ENCODE measurements at regions not wholly inside any gene's neighbourhood (a gene's known extent, or its start where the extent isn't known, plus 50 kb on each side); places are given as distances from the start of the nearest gene placed in this dataset.

DNA sequence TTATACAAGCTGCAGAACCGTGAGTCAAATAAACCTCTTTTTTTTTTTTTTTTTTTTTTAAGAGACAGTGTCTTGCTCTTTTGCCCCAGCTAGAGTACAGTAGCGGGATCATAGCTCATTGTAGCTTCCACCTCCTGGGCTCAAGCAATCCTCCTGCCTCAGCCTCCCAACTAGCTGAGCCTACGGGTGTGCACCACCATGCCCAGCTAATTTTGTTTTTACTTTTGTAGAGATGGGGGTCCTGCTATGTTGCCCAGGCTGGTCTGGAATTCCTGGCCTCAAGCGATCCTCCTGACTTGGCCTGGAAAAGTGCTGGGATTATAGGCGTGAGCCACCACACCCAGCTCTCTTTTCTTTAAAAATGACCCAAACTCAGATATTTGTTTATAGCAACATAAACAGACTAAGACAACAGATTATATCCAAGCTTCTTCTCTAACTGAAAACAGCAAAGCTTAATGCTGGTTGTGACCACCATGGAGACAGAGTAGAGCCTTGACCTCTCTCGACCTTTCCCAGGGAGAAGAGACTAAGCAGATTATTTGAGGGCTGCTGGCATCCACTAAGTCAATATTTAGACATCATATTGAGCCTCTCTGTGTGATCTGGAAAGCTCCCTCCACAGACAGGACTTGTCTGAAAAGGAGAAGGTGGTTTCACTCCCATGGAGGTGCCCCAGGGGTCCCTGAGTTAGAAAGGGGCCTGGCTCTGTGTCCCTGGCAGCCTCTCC, 150.0 kb downstream of the KCTD15 start:
- peaks cover 10 to 11% of the 10 kb centered on the region in 2 donors for H3K27me3 Mint-ChIP-seq
- no peaks in the 10 kb centered on the region for H3K36me3 Mint-ChIP-seq
- H3K27ac Mint-ChIP-seq: no peak overlapping the region
- no peak for DNase-seq (ENCODE audit: low spot score)
- H3K4me1 Mint-ChIP-seq (ENCODE audit: low read depth in 2 of 2): no peaks in the 10 kb centered on the region
- H3K9me3 Mint-ChIP-seq: no peaks in the 10 kb centered on the region
- H3K4me3 Mint-ChIP-seq: no peak overlapping the region
- ATAC-seq: no peak

DNA sequence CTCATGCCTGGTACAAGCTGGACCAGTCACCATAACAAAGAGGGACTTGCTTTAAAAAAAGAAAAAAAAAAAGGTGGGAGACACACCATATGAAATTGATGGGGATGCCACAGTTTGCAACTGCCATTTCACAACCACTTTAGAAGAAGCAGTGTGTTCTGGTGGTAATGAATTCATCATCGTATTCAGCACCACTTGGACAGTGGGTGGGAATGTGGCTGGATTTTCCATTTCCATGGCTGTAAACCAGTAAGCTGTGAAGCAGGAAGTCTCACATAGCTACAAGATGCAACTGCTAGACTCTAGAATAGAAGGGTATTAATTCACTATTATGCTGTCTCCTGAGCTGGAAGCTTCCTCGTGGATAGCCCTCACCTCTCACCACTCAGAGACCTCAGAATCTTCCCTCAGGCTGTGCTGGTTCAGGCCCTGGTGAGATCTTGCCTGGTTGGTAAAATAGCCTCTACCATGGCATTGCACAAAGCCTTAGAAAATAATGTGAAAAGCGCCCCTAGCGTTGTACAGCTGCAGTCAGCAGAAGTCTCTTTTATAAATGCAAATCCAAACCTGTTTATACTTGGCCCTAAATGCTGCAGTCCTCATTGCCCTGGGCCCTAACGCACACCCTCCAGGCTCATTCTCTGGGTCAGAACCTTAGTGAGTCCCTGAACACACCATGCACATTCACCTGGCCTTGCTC, 150.7 kb downstream of the KCTD15 start:
- no peak for ATAC-seq

DNA sequence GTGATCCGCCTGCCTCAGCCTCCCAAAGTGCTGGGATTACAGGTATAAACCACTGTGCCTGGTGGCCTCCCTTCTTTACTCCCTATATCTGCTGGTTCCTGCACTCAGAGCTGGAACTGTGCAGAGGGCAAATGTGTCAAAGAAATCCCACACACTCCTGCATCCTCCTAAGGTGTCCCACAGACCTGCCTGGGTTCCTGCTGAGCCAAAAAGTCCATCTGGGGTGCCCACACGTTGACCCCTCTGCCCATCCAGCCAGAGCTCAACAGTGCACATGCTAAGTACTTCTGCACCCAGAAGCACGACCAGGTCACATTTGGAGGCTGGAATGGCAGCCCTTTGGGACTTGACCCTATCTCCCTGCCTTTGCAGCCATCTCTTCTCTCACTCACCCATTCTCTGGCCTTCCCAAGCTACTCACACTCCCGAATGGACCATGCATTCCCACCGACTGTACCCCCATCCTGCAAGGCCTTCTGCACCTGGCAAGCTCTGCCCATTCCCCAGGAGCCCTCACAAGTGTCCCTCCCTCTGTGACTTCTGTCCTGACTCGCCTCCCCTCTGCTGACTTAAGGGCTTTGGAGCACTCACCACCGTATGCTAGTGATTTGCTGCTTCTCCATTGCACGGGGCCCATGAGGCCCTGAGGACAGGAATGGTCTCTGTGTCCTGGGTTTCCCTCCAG, 152.1 kb downstream of the KCTD15 start:
- DNase-seq (ENCODE audit: low spot score) (no peak), ATAC-seq (peak; percentile 18 to 48)
- H3K27ac Mint-ChIP-seq: no peak overlapping the region
- peaks cover 8 to 11% of the 10 kb centered on the region in 2 donors for H3K27me3 Mint-ChIP-seq
- no peaks in the 10 kb centered on the region for H3K36me3 Mint-ChIP-seq
- H3K9me3 Mint-ChIP-seq: no peaks in the 10 kb centered on the region
- no peaks in the 10 kb centered on the region for H3K4me1 Mint-ChIP-seq (ENCODE audit: low read depth in 2 of 2)
- H3K4me3 Mint-ChIP-seq: no peak overlapping the region

More for the DNA sequence above, 150.7 kb downstream of the KCTD15 start:
- no peak overlapping the region for H3K27ac Mint-ChIP-seq
- H3K36me3 Mint-ChIP-seq: no peaks in the 10 kb centered on the region
- no peak for DNase-seq (ENCODE audit: low spot score)
- H3K4me1 Mint-ChIP-seq (ENCODE audit: low read depth in 2 of 2): no peaks in the 10 kb centered on the region
- H3K9me3 Mint-ChIP-seq: no peaks in the 10 kb centered on the region
- peaks cover 8 to 11% of the 10 kb centered on the region in 2 donors for H3K27me3 Mint-ChIP-seq
- no peak overlapping the region for H3K4me3 Mint-ChIP-seq

DNA sequence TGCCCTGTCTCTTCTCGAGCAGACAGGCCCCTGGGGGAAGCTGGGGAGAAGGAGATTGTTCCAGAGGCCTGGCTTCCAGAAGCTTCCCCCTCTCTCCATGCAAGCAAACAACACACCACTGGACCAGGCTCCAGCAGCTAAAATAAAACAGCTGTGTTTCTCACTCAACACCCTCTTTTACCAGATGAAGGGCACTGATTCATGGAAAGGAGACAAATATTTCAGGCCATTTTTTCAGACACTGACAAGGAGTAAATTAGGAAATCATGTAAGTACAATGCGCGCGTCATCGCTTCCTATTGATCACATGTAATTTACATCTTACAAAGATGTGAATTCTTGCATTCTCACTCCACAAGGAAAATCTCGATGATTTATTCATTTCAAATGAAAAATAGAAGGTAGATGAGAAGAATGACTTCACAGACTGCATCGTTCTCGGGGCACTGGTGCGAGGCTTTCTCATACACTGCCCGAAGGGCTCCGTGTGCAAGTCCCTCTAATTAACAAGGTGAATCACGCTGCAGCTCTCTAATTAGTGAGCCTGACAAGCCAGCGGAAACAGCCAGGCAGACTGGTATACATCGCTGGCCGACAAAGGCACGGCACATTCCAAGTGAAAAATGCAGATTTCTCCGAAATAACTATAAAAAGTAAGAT, 153.6 kb downstream of the KCTD15 start:
- Mint-ChIP-seq H3K36me3 (no peaks in the 10 kb centered on the region), H3K4me3 (no peak overlapping the region), H3K27me3 (peaks cover 8 to 17% of the 10 kb centered on the region in 2 donors), H3K9me3 (no peaks in the 10 kb centered on the region), H3K27ac (no peak overlapping the region), H3K4me1 (ENCODE audit: low read depth in 2 of 2) (no peaks in the 10 kb centered on the region)
- DNase-seq (ENCODE audit: low spot score) (no peak), ATAC-seq (no peak)

DNA sequence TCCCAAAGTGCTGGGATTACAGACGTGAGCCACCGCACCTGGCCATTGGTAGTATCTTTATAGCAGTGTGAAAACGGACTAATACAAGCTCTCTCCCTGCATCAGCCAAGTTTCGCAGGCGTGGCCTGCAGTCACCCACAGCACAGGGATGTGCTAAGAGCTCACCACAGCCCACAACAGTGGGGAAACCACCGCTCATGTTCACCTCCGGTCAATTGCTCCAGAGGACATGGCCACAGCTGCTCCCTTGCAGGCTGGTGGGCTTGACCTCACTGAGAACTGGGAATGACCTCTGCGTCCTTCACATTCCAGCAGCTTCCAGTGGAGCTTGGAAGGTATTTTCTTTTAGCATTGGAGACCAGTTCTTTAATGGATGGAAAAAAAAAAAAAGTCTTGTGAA, 156.4 kb downstream of the KCTD15 start:
- Mint-ChIP-seq H3K9me3 (no peaks in the 10 kb centered on the region), H3K27ac (no peak overlapping the region), H3K27me3 (peaks cover 5 to 13% of the 10 kb centered on the region in 2 donors), H3K4me1 (ENCODE audit: low read depth in 2 of 2) (no peaks in the 10 kb centered on the region), H3K36me3 (no peaks in the 10 kb centered on the region), H3K4me3 (no peak overlapping the region)
- DNase-seq (ENCODE audit: low spot score): no peak
- peak; percentile 74 to 81 for ATAC-seq

DNA sequence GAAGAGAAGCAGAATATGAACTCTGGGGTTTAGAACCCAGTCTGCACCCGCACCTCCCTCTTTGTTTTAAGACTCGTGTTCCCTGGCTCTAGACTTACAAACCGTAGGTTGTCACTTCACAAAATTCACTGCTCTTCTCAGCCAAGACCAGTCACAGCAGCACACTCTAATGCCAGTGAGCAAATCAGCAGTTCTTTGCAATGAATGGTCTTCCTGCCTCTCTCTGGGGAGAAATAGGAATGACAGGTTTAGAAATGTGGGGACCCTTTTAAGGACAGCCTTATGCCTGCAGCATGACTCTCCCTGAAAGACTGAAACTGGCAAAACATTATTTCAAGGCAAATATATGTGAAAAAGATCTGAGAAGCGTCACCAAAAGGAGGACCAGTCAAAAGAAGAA, 156.9 kb downstream of the KCTD15 start:
- H3K27ac Mint-ChIP-seq: no peak overlapping the region
- H3K27me3 Mint-ChIP-seq: peaks cover 4 to 12% of the 10 kb centered on the region in 2 donors
- no peak overlapping the region for H3K4me3 Mint-ChIP-seq
- no peak for ATAC-seq
- no peaks in the 10 kb centered on the region for H3K4me1 Mint-ChIP-seq (ENCODE audit: low read depth in 2 of 2)
- no peak for DNase-seq (ENCODE audit: low spot score)
- H3K36me3 Mint-ChIP-seq: no peaks in the 10 kb centered on the region
- no peaks in the 10 kb centered on the region for H3K9me3 Mint-ChIP-seq

DNA sequence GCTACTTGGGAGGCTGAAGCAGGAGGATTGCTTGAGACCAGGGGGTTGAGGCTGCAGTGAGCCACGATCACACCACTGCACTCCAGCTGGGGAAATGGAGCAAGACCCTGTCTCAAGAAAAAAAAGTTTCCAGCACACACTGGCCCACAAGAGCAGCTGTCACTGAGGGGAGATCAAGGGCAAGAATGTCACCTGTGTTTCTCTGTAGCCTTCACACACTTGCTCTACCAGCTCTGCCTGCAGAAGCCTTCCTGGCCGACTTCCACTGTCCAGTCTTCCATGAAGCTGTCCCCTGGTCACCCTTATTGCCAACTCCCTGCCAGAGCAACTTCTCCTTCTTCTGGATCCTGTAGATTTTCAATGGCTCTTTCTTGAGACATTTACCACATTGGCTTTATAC, 158.0 kb downstream of the KCTD15 start:
- Mint-ChIP-seq H3K36me3 (no peaks in the 10 kb centered on the region), H3K27ac (no peak overlapping the region), H3K4me1 (ENCODE audit: low read depth in 2 of 2) (no peaks in the 10 kb centered on the region), H3K4me3 (no peak overlapping the region), H3K27me3 (peaks cover 2 to 12% of the 10 kb centered on the region in 2 donors), H3K9me3 (no peaks in the 10 kb centered on the region)
- no peak for ATAC-seq
- no peak for DNase-seq (ENCODE audit: low spot score)

DNA sequence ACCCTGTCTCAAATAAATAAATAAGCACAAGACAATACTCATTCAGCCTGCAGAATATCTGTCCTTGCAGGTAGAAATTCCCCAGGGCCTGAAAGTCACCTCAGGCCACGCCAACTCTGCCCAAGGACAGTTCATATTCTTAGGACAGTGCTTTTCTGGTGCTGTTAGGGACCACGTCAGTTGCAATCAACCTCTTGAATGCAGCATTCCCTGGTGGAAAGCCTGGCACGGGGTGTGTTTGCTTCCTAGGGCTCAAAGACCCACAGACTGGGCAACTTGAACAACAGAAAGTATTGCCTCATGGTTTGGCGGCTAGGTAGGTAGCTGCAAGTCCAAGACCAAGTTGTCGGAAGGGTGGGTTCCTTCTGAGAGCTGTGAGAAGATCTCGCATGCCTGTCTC, 160.3 kb downstream of the KCTD15 start:
- Mint-ChIP-seq H3K4me1 (ENCODE audit: low read depth in 2 of 2) (no peaks in the 10 kb centered on the region), H3K9me3 (no peaks in the 10 kb centered on the region), H3K36me3 (no peaks in the 10 kb centered on the region), H3K4me3 (no peak overlapping the region), H3K27me3 (peaks cover 11 to 17% of the 10 kb centered on the region in 2 donors), H3K27ac (no peak overlapping the region)
- DNase-seq (ENCODE audit: low spot score): no peak
- no peak for ATAC-seq

DNA sequence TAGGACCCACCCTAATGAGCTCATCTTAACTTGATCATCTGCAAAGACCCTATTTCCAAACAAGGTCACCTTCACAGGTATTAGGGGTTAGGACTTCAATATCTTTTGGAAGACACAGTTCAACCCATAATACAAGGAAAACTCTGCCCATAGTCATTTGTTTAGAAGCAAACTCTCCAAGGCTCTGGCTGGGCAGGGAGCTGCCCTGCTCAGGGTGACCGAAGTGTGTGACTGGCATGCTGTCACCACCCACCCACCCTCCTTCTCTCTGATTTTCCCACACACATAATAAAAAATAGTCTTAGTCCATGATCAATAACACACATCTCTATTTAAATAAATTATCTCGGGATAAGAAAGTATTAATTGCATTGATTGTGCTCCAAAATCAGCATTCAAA, 161.1 kb downstream of the KCTD15 start:
- no peak overlapping the region for H3K4me3 Mint-ChIP-seq
- ATAC-seq (no peak), DNase-seq (ENCODE audit: low spot score) (no peak)
- H3K9me3 Mint-ChIP-seq: no peaks in the 10 kb centered on the region
- peaks cover 17 to 25% of the 10 kb centered on the region in 2 donors for H3K27me3 Mint-ChIP-seq
- H3K36me3 Mint-ChIP-seq: no peaks in the 10 kb centered on the region
- no peak overlapping the region for H3K27ac Mint-ChIP-seq
- H3K4me1 Mint-ChIP-seq (ENCODE audit: low read depth in 2 of 2): no peaks in the 10 kb centered on the region

DNA sequence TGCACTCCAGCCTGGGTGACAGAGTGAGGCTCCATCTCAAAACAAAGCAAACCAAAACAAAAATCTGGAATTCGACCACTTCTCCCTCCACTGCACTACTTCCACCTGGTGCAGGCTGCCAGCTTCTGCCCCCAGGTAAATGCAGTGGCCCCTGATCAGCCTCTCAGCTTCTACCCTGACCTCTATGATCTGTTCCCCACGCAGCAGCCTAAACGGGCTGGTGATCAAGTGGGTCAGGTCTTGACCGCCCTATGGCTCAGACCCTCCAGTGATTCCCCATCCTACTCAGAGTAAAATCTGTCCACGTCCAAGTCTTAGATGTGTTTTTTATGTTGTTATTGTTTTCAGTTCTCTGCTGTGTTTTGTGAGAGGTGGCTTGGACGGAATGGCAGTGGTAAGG, 163.9 kb downstream of the KCTD15 start:
- ATAC-seq: no peak
- H3K27me3 Mint-ChIP-seq: peaks cover 17 to 21% of the 10 kb centered on the region in 2 donors

DNA sequence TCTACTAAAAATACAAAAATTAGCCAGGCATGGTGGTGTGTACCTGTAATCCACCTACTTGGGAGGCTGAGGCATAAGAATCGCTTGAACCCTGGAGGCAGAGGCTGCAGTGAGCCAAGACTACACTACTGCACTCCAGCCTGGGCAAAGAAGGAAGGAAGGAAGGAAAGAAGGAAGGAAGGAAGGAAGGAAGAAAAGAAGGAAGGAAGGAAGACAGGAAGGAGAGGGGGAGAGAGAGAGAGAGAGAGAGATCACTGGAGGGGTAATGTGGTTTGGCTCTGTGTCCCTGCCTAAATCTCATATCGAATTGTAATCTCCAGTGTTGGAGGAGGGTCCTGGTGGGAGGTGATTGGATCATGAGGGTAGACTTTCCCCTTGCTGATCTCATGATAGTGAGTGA, 165.5 kb downstream of the KCTD15 start:
- Mint-ChIP-seq H3K4me1 (ENCODE audit: low read depth in 2 of 2) (no peaks in the 10 kb centered on the region), H3K27ac (no peak overlapping the region), H3K27me3 (peaks cover 17 to 26% of the 10 kb centered on the region in 2 donors), H3K36me3 (peaks cover 7% of the 10 kb centered on the region), H3K9me3 (no peaks in the 10 kb centered on the region), H3K4me3 (no peak overlapping the region)
- no peak for DNase-seq (ENCODE audit: low spot score)
- ATAC-seq: no peak

More for the DNA sequence above, 163.9 kb downstream of the KCTD15 start:
- no peak for DNase-seq (ENCODE audit: low spot score)
- H3K36me3 Mint-ChIP-seq: no peaks in the 10 kb centered on the region
- no peaks in the 10 kb centered on the region for H3K4me1 Mint-ChIP-seq (ENCODE audit: low read depth in 2 of 2)
- no peak overlapping the region for H3K4me3 Mint-ChIP-seq
- H3K27ac Mint-ChIP-seq: no peak overlapping the region
- no peaks in the 10 kb centered on the region for H3K9me3 Mint-ChIP-seq

DNA sequence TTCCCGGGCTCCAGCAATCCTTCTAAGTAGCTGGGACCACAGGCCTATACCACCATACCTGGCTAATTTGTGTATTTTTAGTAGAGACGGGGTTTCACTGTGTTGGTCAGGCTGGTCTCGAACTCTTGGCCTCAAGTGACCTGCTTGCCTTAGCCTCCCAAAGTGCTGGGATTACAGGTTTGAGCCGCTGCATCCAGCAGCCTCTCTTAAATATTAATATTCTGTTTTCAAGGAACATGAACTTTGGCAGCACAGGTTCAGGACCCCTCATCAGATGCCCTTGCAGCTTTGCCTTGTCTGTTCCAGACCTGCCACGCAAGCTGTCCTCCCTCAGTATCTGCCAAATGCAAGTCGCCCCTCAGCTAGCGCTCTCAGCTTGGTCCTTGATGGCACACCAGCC, 166.8 kb downstream of the KCTD15 start:
- DNase-seq (ENCODE audit: low spot score) (no peak), ATAC-seq (no peak)
- H3K4me3 Mint-ChIP-seq: no peak overlapping the region
- no peaks in the 10 kb centered on the region for H3K9me3 Mint-ChIP-seq
- H3K27me3 Mint-ChIP-seq: peaks cover 17 to 28% of the 10 kb centered on the region in 2 donors
- no peaks in the 10 kb centered on the region for H3K4me1 Mint-ChIP-seq (ENCODE audit: low read depth in 2 of 2)
- peaks cover 7% of the 10 kb centered on the region for H3K36me3 Mint-ChIP-seq
- no peak overlapping the region for H3K27ac Mint-ChIP-seq

DNA sequence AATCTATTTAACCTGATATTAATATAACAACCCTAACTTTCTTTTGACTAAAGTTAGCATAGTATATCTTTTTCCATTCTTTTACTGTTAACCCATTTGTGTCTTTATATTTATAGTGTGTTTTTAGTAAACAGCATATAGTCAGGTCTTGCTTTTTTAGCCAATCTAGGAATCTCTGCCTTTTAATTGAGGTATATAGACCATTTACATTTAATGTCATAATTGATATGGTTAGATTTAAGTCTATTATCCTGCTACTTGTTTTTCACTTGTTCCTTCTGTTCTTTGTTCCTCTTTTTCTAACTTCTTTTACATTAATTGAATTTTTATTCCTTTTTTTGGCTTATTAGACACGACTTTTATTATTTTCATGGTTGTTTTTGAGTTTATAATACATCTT, 174.4 kb downstream of the KCTD15 start:
- Mint-ChIP-seq H3K4me1 (ENCODE audit: low read depth in 2 of 2) (no peaks in the 10 kb centered on the region), H3K27me3 (peaks cover 13 to 50% of the 10 kb centered on the region in 2 donors), H3K27ac (no peak overlapping the region), H3K36me3 (peaks cover 22% of the 10 kb centered on the region), H3K9me3 (no peaks in the 10 kb centered on the region), H3K4me3 (no peak overlapping the region)
- no peak for DNase-seq (ENCODE audit: low spot score)
- ATAC-seq: no peak

Measured in natural killer cell treated with Interleukin-12 subunit alpha and Interleukin-12 subunit beta and Interleukin-15 and Interleukin-18, amount 100 ng/mL, for 72 hours (primary cell).